ENCODE measurements at regions not wholly inside any gene's neighbourhood (a gene's known extent, or its start where the extent isn't known, plus 50 kb on each side); places are given as distances from the start of the nearest gene placed in this dataset.
"Not testable (repeated sequence)": the region's sequence is repeated elsewhere in the genome, so short reads cannot be mapped to it uniquely, and the experiment has no call there.

- no peak overlapping the region for H3K4me3 ChIP-seq
- H3K27ac ChIP-seq, result no peak overlapping the region
- no peak for DNase-seq
- no peaks in the 10 kb centered on the region for H3K9me3 ChIP-seq
- no peak overlapping the region for H3K9ac ChIP-seq (ENCODE audit: low read depth in 2 of 2, low read length in 2 of 2)
- no peaks in the 10 kb centered on the region for H3K36me3 ChIP-seq
- no peaks in the 10 kb centered on the region for H3K4me1 ChIP-seq
- no peaks in the 10 kb centered on the region for H3K27me3 ChIP-seq
- no peak for TF ChIP-seq CTCF (IDR thresholded peaks at IDR 0.05)
- intact Hi-C loops (cut with DNase I), result no loop called here
Measured at GRCh38 chr10:109762555-109762954, 160.8 kb downstream of the XPNPEP1 start.

GRCh38 chr10:109757670-109758069 lies 165.6 kb downstream of the XPNPEP1 start:
- H3K9ac ChIP-seq (ENCODE audit: low read depth in 2 of 2, low read length in 2 of 2); H3K4me3 ChIP-seq; H3K9me3 ChIP-seq; H3K27me3 ChIP-seq; DNase-seq; H3K27ac ChIP-seq; H3K36me3 ChIP-seq; H3K4me1 ChIP-seq; intact Hi-C loops (cut with DNase I): not testable (repeated sequence)

GRCh38 chr10:109746861-109747260 lies 176.4 kb downstream of the XPNPEP1 start:
- Histone ChIP-seq H3K4me1 (no peaks in the 10 kb centered on the region), H3K9me3 (no peaks in the 10 kb centered on the region), H3K36me3 (no peaks in the 10 kb centered on the region), H3K9ac (ENCODE audit: low read depth in 2 of 2, low read length in 2 of 2) (no peak overlapping the region), H3K27ac (no peak overlapping the region), H3K27me3 (no peaks in the 10 kb centered on the region), H3K4me3 (no peak overlapping the region)
- no peak for DNase-seq
- intact Hi-C loops (cut with DNase I), result no loop called here
- no peak for TF ChIP-seq CTCF (IDR thresholded peaks at IDR 0.05)

- H3K4me1 ChIP-seq, result no peaks in the 10 kb centered on the region
- DNase-seq, result no peak
- H3K4me3 ChIP-seq, result no peak overlapping the region
- H3K36me3 ChIP-seq, result no peaks in the 10 kb centered on the region
- no peak overlapping the region for H3K27ac ChIP-seq
- TF ChIP-seq CTCF (IDR thresholded peaks at IDR 0.05), result no peak
- H3K9ac ChIP-seq (ENCODE audit: low read depth in 2 of 2, low read length in 2 of 2), result no peak overlapping the region
- no peaks in the 10 kb centered on the region for H3K9me3 ChIP-seq
- intact Hi-C loops (cut with DNase I), result no loop called here
- H3K27me3 ChIP-seq, result no peaks in the 10 kb centered on the region
Measured at GRCh38 chr10:109744020-109744419, 179.3 kb downstream of the XPNPEP1 start.

- intact Hi-C loops (cut with DNase I), result no loop called here
- DNase-seq, result no peak
- TF ChIP-seq CTCF (IDR thresholded peaks at IDR 0.05), result no peak
- H3K36me3 ChIP-seq, result no peaks in the 10 kb centered on the region
- no peaks in the 10 kb centered on the region for H3K4me1 ChIP-seq
- no peaks in the 10 kb centered on the region for H3K27me3 ChIP-seq
- H3K4me3 ChIP-seq, result no peak overlapping the region
- no peak overlapping the region for H3K9ac ChIP-seq (ENCODE audit: low read depth in 2 of 2, low read length in 2 of 2)
- H3K9me3 ChIP-seq, result no peaks in the 10 kb centered on the region
- no peak overlapping the region for H3K27ac ChIP-seq
Measured at GRCh38 chr10:109743574-109743973, 179.7 kb downstream of the XPNPEP1 start.

GRCh38 chr10:109743146-109743545 lies 180.2 kb downstream of the XPNPEP1 start:
- no peak for TF ChIP-seq CTCF (IDR thresholded peaks at IDR 0.05)
- Histone ChIP-seq H3K27ac (no peak overlapping the region), H3K36me3 (no peaks in the 10 kb centered on the region), H3K9me3 (no peaks in the 10 kb centered on the region), H3K4me3 (no peak overlapping the region), H3K4me1 (no peaks in the 10 kb centered on the region), H3K27me3 (no peaks in the 10 kb centered on the region), H3K9ac (ENCODE audit: low read depth in 2 of 2, low read length in 2 of 2) (no peak overlapping the region)
- intact Hi-C loops (cut with DNase I), result no loop called here
- no peak for DNase-seq

Data from colonic mucosa (tissue), 4 donors.